ENCODE measurements at regions not wholly inside any gene's neighbourhood (a gene's known extent, or its start where the extent isn't known, plus 50 kb on each side); places are given as distances from the start of the nearest gene placed in this dataset.

DNA sequence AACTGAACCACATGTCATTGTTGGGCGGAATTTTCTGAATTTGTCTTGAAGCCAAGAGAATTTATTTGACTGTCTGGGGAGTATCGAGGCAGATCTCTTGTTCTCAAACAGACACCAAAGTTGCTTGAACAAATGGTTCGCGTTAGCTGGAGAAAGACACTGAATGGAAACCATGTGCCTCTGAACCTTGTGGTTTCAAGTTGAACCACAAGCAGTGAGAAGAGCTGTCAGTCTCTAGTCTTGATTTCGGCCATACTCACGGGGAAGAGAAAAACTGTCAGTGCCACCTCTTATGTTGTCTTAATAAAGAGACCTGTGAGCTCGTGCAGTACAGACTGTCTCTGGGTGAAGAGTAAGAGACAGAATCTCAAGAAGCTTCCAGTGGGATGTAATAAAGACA, 886.5 kb upstream of the SOX9 start:
- H4K20me1 ChIP-seq (replicated peaks; ENCODE audit: control insufficient read depth, extremely low read depth, insufficient read depth, low read length), result no peaks in the 10 kb centered on the region
- no TSS peak for BruUV-seq (replicated peaks)
- CTCF ChIA-PET, result no interaction called here
- dilution Hi-C loops (cut with MboI; ENCODE audit: extremely low pct_ligation_motif_present, low sequenced_read_pairs), result no loop called here
- no peaks in the 10 kb centered on the region for H3K36me3 ChIP-seq (ENCODE audit: control insufficient read depth in 2 of 2, extremely low read depth in 1 of 2, insufficient read depth in 2 of 2, low read length in 2 of 2)
- H3K9me3 ChIP-seq (replicated peaks; ENCODE audit: control insufficient read depth, insufficient read depth, low read length), result no peaks in the 10 kb centered on the region
- no peak for FAIRE-seq
- no peak for DNase-seq (ENCODE audit: low read depth, low spot score)
- TF ChIP-seq EZH2 (IDR thresholded peaks at IDR 0.05; ENCODE audit: borderline replicate concordance, low read depth, low read length, severe bottlenecking) (no peak), FOS (IDR thresholded peaks at IDR 0.05; ENCODE audit: borderline replicate concordance, insufficient read depth, low read length) (no peak), GATA2 (IDR thresholded peaks at IDR 0.05; ENCODE audit: insufficient read depth, insufficient read length, low read depth, low read length) (no peak), MYC (IDR thresholded peaks at IDR 0.05; ENCODE audit: low read depth, low read length) (no peak), JUN (IDR thresholded peaks at IDR 0.05; ENCODE audit: borderline replicate concordance, insufficient read depth, insufficient read length, low read depth) (no peak), POLR2A (IDR thresholded peaks at IDR 0.05; ENCODE audit: low read depth, low read length) (no peak), POLR2AphosphoS5 (IDR thresholded peaks at IDR 0.05; ENCODE audit: insufficient read depth, low read depth, low read length) (no peak)
- TF ChIP-seq, protein P1, sequence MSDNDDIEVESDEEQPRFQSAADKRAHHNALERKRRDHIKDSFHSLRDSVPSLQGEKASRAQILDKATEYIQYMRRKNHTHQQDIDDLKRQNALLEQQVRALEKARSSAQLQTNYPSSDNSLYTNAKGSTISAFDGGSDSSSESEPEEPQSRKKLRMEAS (IDR thresholded peaks at IDR 0.05; ENCODE audit: insufficient read depth, insufficient read length), result no peak
- TF ChIP-seq, protein P2, sequence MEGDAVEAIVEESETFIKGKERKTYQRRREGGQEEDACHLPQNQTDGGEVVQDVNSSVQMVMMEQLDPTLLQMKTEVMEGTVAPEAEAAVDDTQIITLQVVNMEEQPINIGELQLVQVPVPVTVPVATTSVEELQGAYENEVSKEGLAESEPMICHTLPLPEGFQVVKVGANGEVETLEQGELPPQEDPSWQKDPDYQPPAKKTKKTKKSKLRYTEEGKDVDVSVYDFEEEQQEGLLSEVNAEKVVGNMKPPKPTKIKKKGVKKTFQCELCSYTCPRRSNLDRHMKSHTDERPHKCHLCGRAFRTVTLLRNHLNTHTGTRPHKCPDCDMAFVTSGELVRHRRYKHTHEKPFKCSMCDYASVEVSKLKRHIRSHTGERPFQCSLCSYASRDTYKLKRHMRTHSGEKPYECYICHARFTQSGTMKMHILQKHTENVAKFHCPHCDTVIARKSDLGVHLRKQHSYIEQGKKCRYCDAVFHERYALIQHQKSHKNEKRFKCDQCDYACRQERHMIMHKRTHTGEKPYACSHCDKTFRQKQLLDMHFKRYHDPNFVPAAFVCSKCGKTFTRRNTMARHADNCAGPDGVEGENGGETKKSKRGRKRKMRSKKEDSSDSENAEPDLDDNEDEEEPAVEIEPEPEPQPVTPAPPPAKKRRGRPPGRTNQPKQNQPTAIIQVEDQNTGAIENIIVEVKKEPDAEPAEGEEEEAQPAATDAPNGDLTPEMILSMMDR (IDR thresholded peaks at IDR 0.05; ENCODE audit: extremely low read depth in 1 of 2, insufficient read depth in 1 of 2, low read depth in 1 of 2, low read length in 2 of 2), result no peak
- no peaks in the 10 kb centered on the region for H3K79me2 ChIP-seq (ENCODE audit: control insufficient read depth, insufficient read depth, low read length)
- H3K4me3 ChIP-seq (replicated peaks in 1 of 3; ENCODE audit: insufficient read depth in 1 of 3, low read depth in 1 of 3, low read length in 3 of 3), result no peak overlapping the region
- H3K4me1 ChIP-seq (ENCODE audit: control insufficient read depth, extremely low read depth, insufficient read depth, low read length), result no peaks in the 10 kb centered on the region
- no peaks in the 10 kb centered on the region for H3K9me1 ChIP-seq (replicated peaks; ENCODE audit: control insufficient read depth, extremely low read depth, insufficient read depth, low read length)
- no peak overlapping the region for H3K27ac ChIP-seq (ENCODE audit: insufficient read depth, low read depth, low read length)
- H3K27me3 ChIP-seq (ENCODE audit: control insufficient read depth in 2 of 2, insufficient read depth in 2 of 2, low read length in 2 of 2), result no peaks in the 10 kb centered on the region
- no peak overlapping the region for H3K9ac ChIP-seq (replicated peaks; ENCODE audit: extremely low read depth, insufficient read depth, low read length)
- H2AFZ ChIP-seq (ENCODE audit: low read depth, low read length), result no peak overlapping the region
- H3K4me2 ChIP-seq (ENCODE audit: insufficient read depth, low read length), result no peak overlapping the region
- intact Hi-C loops (cut with micrococcal nuclease), result no loop called here
- POLR2A ChIA-PET, result no interaction called here

Data from endothelial cell of umbilical vein (primary cell).